NT2/D1 (cell line): ENCODE measurements at regions not wholly inside any gene's neighbourhood (a gene's known extent, or its start where the extent isn't known, plus 50 kb on each side); places are given as distances from the start of the nearest gene placed in this dataset.

Experiments
- SUZ12 ChIP-seq: IDR thresholded peaks from 2 replicates; pipeline ENCODE4 v1.6.1; 2011; ENCODE audit not compliant: insufficient read length, insufficient read depth; ENCODE audit errors: extremely low read depth
- YY1 ChIP-seq: IDR thresholded peaks from 2 replicates; pipeline ENCODE4 v1.6.1; 2011; ENCODE audit not compliant: insufficient read length, insufficient read depth
- ZNF274 ChIP-seq: IDR thresholded peaks from 2 replicates; pipeline ENCODE4 v1.6.1; 2011; ENCODE audit warnings: mild to moderate bottlenecking, low read depth, low read length

DNA sequence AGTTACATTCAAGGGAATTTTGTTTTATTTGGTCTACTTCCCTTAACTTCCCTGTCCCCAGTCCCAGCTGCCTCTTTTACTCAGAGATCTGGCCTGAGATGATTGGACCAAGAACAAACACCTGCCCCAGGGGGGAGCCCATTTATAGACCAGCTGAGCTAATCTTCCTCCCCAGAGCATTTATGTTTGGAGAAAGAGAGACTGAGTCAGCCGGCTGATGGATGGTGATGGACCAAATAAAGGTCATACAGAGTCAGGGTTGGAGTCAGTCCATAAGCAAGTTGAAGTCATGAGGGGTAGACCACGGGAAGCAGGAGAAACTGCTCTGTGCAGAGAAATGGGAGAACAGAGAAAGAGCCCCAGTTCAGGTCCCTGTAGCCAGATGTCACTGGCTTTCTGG lies 77.7 kb downstream of the TMEM174 start:
- TF ChIP-seq YY1 (no peak), ZNF274 (no peak), SUZ12 (no peak)
